ENCODE measurements at regions not wholly inside any gene's neighbourhood (a gene's known extent, or its start where the extent isn't known, plus 50 kb on each side); places are given as distances from the start of the nearest gene placed in this dataset.
A peak's percentile ranks its signal among the peaks of the same experiment; 100 is the strongest.

DNA sequence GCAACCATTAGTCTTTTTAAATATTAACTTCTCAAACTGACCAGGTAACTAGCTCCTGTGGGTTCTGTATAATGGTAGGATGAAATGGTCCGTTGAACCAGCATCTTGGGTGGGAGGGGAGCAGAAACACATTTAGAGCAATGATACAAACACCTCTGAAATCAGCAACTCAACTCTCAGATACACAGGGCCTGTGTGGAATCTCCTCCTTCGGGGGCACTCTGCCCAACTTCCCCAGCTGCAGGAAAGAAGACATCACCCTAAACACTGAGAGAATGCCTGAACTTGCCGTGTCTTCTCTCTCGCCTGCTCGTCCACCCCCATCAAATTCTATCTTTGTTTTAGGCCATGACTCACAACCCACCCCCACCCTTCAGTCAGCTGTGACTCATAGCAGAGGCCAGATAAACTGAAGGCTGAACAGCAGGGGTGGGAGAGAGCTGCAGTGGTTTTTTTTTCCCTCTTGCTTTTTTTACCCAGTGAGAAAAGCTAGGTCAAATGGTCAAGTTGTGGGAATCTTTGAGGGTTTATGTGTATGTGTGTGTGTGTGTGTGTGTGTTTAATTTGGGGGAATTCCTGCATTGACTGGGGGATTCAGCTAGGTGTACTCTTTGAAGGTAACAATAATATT is 593.4 kb upstream of the JAG1 start:
- ATAC-seq: peak; percentile 60 to 78
- intact Hi-C loops (cut with DNase I): no loop called here

GRCh38 chr20:11267762-11268335 is 594.0 kb upstream of the JAG1 start:
- H3K9me3 ChIP-seq: no peaks in the 10 kb centered on the region
- H3K4me1 ChIP-seq: peaks cover 15% of the 10 kb centered on the region
- no peaks in the 10 kb centered on the region for H3K36me3 ChIP-seq
- TF ChIP-seq, protein P1, sequence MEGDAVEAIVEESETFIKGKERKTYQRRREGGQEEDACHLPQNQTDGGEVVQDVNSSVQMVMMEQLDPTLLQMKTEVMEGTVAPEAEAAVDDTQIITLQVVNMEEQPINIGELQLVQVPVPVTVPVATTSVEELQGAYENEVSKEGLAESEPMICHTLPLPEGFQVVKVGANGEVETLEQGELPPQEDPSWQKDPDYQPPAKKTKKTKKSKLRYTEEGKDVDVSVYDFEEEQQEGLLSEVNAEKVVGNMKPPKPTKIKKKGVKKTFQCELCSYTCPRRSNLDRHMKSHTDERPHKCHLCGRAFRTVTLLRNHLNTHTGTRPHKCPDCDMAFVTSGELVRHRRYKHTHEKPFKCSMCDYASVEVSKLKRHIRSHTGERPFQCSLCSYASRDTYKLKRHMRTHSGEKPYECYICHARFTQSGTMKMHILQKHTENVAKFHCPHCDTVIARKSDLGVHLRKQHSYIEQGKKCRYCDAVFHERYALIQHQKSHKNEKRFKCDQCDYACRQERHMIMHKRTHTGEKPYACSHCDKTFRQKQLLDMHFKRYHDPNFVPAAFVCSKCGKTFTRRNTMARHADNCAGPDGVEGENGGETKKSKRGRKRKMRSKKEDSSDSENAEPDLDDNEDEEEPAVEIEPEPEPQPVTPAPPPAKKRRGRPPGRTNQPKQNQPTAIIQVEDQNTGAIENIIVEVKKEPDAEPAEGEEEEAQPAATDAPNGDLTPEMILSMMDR (IDR thresholded peaks at IDR 0.05): no peak
- DNase-seq: no peak
- intact Hi-C loops (cut with DNase I): no loop called here
- no peaks in the 10 kb centered on the region for H3K27me3 ChIP-seq (ENCODE audit: low read depth)
- ATAC-seq: no peak
- peak overlapping the region; percentile 2 for H3K27ac ChIP-seq
- no peak overlapping the region for H3K4me3 ChIP-seq

More for the DNA sequence above, 593.4 kb upstream of the JAG1 start:
- Histone ChIP-seq H3K4me3 (no peak overlapping the region), H3K27ac (peak overlapping the region; percentile 28), H3K4me1 (peaks cover 15% of the 10 kb centered on the region), H3K9me3 (no peaks in the 10 kb centered on the region), H3K27me3 (ENCODE audit: low read depth) (no peaks in the 10 kb centered on the region), H3K36me3 (no peaks in the 10 kb centered on the region)
- DNase-seq: no peak
- TF ChIP-seq, protein P1 (IDR thresholded peaks at IDR 0.05): no peak

DNA sequence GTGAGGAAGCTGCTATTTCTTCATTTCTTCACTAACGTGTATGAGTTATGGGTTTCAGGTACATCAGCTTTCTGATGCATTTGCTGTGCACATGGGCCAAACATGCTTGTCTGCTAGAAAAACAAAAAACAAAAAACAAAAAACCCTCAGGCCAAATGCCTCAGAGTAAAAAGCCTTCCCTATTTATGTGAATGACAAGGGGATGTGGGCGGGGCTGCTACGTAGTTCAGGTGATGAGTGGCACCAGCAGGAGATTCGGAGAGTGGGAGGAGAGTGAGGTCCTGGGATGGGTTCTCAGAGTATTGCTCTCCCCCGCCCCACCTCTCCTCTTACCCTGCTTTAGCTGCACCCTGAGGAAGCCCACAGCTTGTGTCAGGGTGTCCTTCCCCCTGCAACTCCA is 596.8 kb upstream of the JAG1 start:
- intact Hi-C loops (cut with DNase I): no loop called here
- DNase-seq: no peak

DNA sequence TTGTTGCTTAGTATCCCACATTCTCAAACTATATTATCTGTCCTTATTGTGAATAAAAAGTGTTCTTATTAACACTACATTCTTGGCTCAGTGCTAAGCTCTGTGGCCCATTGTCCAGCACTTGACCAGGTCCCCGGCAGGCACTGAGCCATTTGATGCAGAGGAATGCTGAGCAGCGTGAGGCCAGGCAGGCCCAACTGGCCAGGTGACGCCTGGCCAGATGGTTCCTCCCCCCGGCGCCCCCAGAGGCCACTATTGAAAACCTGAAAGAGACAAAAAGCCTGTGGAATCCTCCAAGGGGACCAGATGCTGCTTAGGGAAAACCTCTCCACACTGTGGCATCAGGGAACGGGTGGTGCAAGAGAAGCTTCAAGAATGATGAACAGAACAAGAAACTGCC is 597.5 kb upstream of the JAG1 start:
- ATAC-seq (peak in 1 of 2 donors; percentile 24), DNase-seq (no peak)
- Histone ChIP-seq H3K4me3 (no peak overlapping the region), H3K27me3 (ENCODE audit: low read depth) (no peaks in the 10 kb centered on the region), H3K27ac (no peak overlapping the region), H3K9me3 (no peaks in the 10 kb centered on the region), H3K36me3 (no peaks in the 10 kb centered on the region), H3K4me1 (peaks cover 15% of the 10 kb centered on the region)
- intact Hi-C loops (cut with DNase I): no loop called here
- TF ChIP-seq, protein P1 (IDR thresholded peaks at IDR 0.05): no peak

More for the DNA sequence above, 596.8 kb upstream of the JAG1 start:
- Histone ChIP-seq H3K4me3 (no peak overlapping the region), H3K27me3 (ENCODE audit: low read depth) (no peaks in the 10 kb centered on the region), H3K4me1 (peaks cover 15% of the 10 kb centered on the region), H3K27ac (no peak overlapping the region), H3K9me3 (no peaks in the 10 kb centered on the region), H3K36me3 (no peaks in the 10 kb centered on the region)
- ATAC-seq: no peak
- TF ChIP-seq, protein P1 (IDR thresholded peaks at IDR 0.05): no peak

GRCh38 chr20:11271920-11272594 is 598.3 kb upstream of the JAG1 start:
- no peaks in the 10 kb centered on the region for H3K9me3 ChIP-seq
- no peaks in the 10 kb centered on the region for H3K36me3 ChIP-seq
- H3K4me1 ChIP-seq: peaks cover 9% of the 10 kb centered on the region
- TF ChIP-seq, protein P1 (IDR thresholded peaks at IDR 0.05): no peak
- intact Hi-C loops (cut with DNase I): no loop called here
- DNase-seq (no peak), ATAC-seq (no peak)
- H3K27ac ChIP-seq: no peak overlapping the region
- H3K4me3 ChIP-seq: no peak overlapping the region
- no peaks in the 10 kb centered on the region for H3K27me3 ChIP-seq (ENCODE audit: low read depth)
